GM12878 (cell line): ENCODE measurements at regions not wholly inside any gene's neighbourhood (a gene's known extent, or its start where the extent isn't known, plus 50 kb on each side); places are given as distances from the start of the nearest gene placed in this dataset.

Source experiments
- ATAC-seq: fragments of 200-7000 bp; cut with Tn5 transposase; 3 replicates; pipeline ENCODE4 v1.9.1; 2020; ENCODE audit warnings: mild to moderate bottlenecking, moderate library complexity
- BruUV-seq: library from RNA; stranded (reverse); fragments of 400-500 nt; replicated peaks from 2 replicates; lab custom pipeline; 2021; lab: Mats Ljungman, UMichigan
- CTCF ChIA-PET: fragments of 300-600 bp; sonication (Branson Sonifier 250); formaldehyde crosslinking; extraction: SDS; loops from one replicate; lab custom pipeline; 2021; ENCODE audit warnings: inconsistent platforms; lab: Yijun Ruan, JAX
- POLR2A ChIA-PET: fragments of 350-600 bp; formaldehyde crosslinking; extraction: SDS; loops from one replicate; lab custom pipeline; 2021; ENCODE audit warnings: inconsistent platforms; lab: Charles Lee
- RAD21 ChIA-PET: fragments of 300-600 bp; sonication (Branson Sonifier 250); formaldehyde crosslinking; loops from one replicate; lab custom pipeline; 2023; ENCODE audit warnings: antibody characterized with exemption; ENCODE audit not compliant: unreplicated experiment; lab: Charles Lee
- SMC1A ChIA-PET: fragments of 300-600 bp; sonication (Branson Sonifier 250); formaldehyde crosslinking; loops from one replicate; lab custom pipeline; 2023; ENCODE audit not compliant: unreplicated experiment, uncharacterized antibody; lab: Charles Lee
- DNase-seq: peaks from one replicate; pipeline ENCODE4 v3.0.0-alpha.2; 2011; ENCODE audit warnings: low read depth, low spot score
- FAIRE-seq: peaks from 3 replicates; lab custom pipeline; 2011; peaks lifted over from hg19 to GRCh38; lab: Jason Lieb, UNC
- H2AFZ ChIP-seq: 2 replicates; pipeline ENCODE4 v1.6.0; 2011; ENCODE audit warnings: low read depth, low read length, control low read depth; ENCODE audit not compliant: control insufficient read depth
- H3K27ac ChIP-seq: 2 replicates; pipeline ENCODE4 v1.5.1; 2011; ENCODE audit warnings: control low read depth; ENCODE audit not compliant: control insufficient read depth, insufficient read depth
- H3K27me3 ChIP-seq, 2 experiments: replicated peaks in 1 of 2; 2 replicates each; pipeline versions ENCODE4 v1.6.0 to v1.6.1; 2011; ENCODE audit warnings: low read length in 1 of 2; ENCODE audit not compliant: control insufficient read depth in 2 of 2, insufficient read depth in 2 of 2
- H3K36me3 ChIP-seq, 2 experiments: 2 replicates each; pipeline ENCODE4 v1.5.1; 2011; ENCODE audit warnings: low read length in 1 of 2; ENCODE audit not compliant: control insufficient read depth in 2 of 2, insufficient read depth in 2 of 2
- H3K4me1 ChIP-seq: 2 replicates; pipeline ENCODE4 v1.6.1; 2011; ENCODE audit warnings: mild to moderate bottlenecking, low read length, moderate library complexity, mixed read lengths; ENCODE audit not compliant: control insufficient read depth, insufficient read depth
- H3K4me2 ChIP-seq: 2 replicates; pipeline ENCODE4 v1.6.0; 2011; ENCODE audit warnings: control low read depth; ENCODE audit not compliant: control insufficient read depth, insufficient read depth
- H3K4me3 ChIP-seq: fragments of 200-600 bp; sonication (generic); 2 replicates; pipeline ENCODE4 v1.5.1; 2016
- H3K79me2 ChIP-seq: 2 replicates; pipeline ENCODE4 v1.6.0; 2011; ENCODE audit warnings: low read length; ENCODE audit not compliant: control insufficient read depth, insufficient read depth
- H3K9ac ChIP-seq: 2 replicates; pipeline ENCODE4 v1.8.0; 2011; ENCODE audit warnings: low read length, control low read depth, mixed read lengths; ENCODE audit not compliant: control insufficient read depth, insufficient read depth
- H3K9me3 ChIP-seq: replicated peaks from 3 replicates; pipeline ENCODE4 v1.5.1; 2011; ENCODE audit warnings: mild to moderate bottlenecking, low read length; ENCODE audit not compliant: control insufficient read depth, insufficient read depth
- H4K20me1 ChIP-seq: 2 replicates; pipeline ENCODE4 v1.6.0; 2011; ENCODE audit not compliant: control insufficient read depth, insufficient read depth
- BCL11A ChIP-seq: IDR thresholded peaks from 2 replicates; pipeline ENCODE4 v1.6.1; 2011; ENCODE audit warnings: low read depth, low read length
- ESRRA ChIP-seq: IDR thresholded peaks from 2 replicates; pipeline ENCODE4 v1.6.1; 2012; ENCODE audit warnings: mild to moderate bottlenecking, low read length, improper control_type of control experiment
- LARP7 ChIP-seq: fragments of 450-650 bp; IDR thresholded peaks from 2 replicates; pipeline ENCODE4 v1.6.1; 2017; ENCODE audit warnings: mild to moderate bottlenecking
- NFYA ChIP-seq: IDR thresholded peaks from 2 replicates; pipeline ENCODE4 v1.6.1; 2011; ENCODE audit warnings: low read depth, mild to moderate bottlenecking, low read length, improper control_type of control experiment, borderline replicate concordance
- NKRF ChIP-seq: fragments of 450-650 bp; conservative IDR thresholded peaks from 2 replicates; pipeline ENCODE4 v1.6.1; 2017; ENCODE audit warnings: mild to moderate bottlenecking, moderate library complexity
- PAX5 ChIP-seq: IDR thresholded peaks from 2 replicates; pipeline ENCODE4 v1.6.1; 2011; ENCODE audit warnings: low read depth, low read length, borderline replicate concordance
- PAX8 ChIP-seq: fragments of 450-650 bp; IDR thresholded peaks from 2 replicates; pipeline ENCODE4 v1.6.1; 2017; ENCODE audit warnings: mild to moderate bottlenecking, moderate library complexity
- RAD51 ChIP-seq: fragments of 450-650 bp; IDR thresholded peaks from 2 replicates; pipeline ENCODE4 v1.6.1; 2016; ENCODE audit warnings: moderate library complexity, mild to moderate bottlenecking, inconsistent platforms
- TARDBP ChIP-seq: IDR thresholded peaks from 2 replicates; pipeline ENCODE4 v1.6.1; 2016; ENCODE audit warnings: borderline replicate concordance
- ZNF622 ChIP-seq: fragments of 450-650 bp; IDR thresholded peaks from 2 replicates; pipeline ENCODE4 v1.6.1; 2017; ENCODE audit warnings: mild to moderate bottlenecking, inconsistent platforms
- WGBS: methylation state at CpG from one replicate; pipeline ENCODE4 v1.1.6; 2016; ENCODE audit warnings: low lambda C conversion rate; ENCODE audit not compliant: insufficient replicate concordance, insufficient coverage; ENCODE audit errors: missing lambda C conversion rate; 5-methylcytosine and 5-hydroxymethylcytosine counted together
- in situ Hi-C: fragments of 300-500 bp; cut with MboI; formaldehyde crosslinking; loops from 9 replicates; pipeline ENCODE4 v1.14.3; 2018; ENCODE audit warnings: mixed read lengths
- intact Hi-C: fragments of 100-400 bp; cut with micrococcal nuclease; formaldehyde crosslinking; loops from one replicate; pipeline ENCODE4 v1.14.2; 2022; ENCODE audit not compliant: unreplicated experiment

- no peak overlapping the region for H3K27ac ChIP-seq
- TF ChIP-seq PAX8 (no peak), NFYA (no peak), PAX5 (no peak), NKRF (no peak), RAD51 (no peak), ZNF622 (no peak), LARP7 (no peak), ESRRA (no peak), BCL11A (no peak), TARDBP (no peak)
- no peaks in the 10 kb centered on the region; the same call in 2 of the 3 replicates for H3K9me3 ChIP-seq
- 46% methylated on average over 6 of the region's 6 CpGs for WGBS
- H3K9ac ChIP-seq = no peak overlapping the region
- no peak overlapping the region for H2AFZ ChIP-seq
- CTCF ChIA-PET = no interaction called here
- BruUV-seq = no TSS peak
- H3K4me2 ChIP-seq = no peak overlapping the region
- H3K79me2 ChIP-seq = no peaks in the 10 kb centered on the region
- no peaks in the 10 kb centered on the region for H4K20me1 ChIP-seq
- RAD21 ChIA-PET = no interaction called here
- no peak overlapping the region for H3K4me3 ChIP-seq
- no peaks in the 10 kb centered on the region; a peak in 1 of 4 replicates for H3K27me3 ChIP-seq
- FAIRE-seq = no peak
- ATAC-seq = no peak
- in situ Hi-C loops (no loop called here), intact Hi-C loops (no loop called here)
- SMC1A ChIA-PET = no interaction called here
- POLR2A ChIA-PET = no interaction called here
- H3K4me1 ChIP-seq = no peaks in the 10 kb centered on the region
- no peak for DNase-seq
- H3K36me3 ChIP-seq = no peaks in the 10 kb centered on the region
These were observed 112.2 kb upstream of the PREP start for GRCh38 chr6:105515054-105515453.
